Activated CD8-positive, alpha-beta memory T cell treated with anti-CD3 and anti-CD28 coated beads, Interleukin-2, amount 50 U/mL, for 24 hours (primary cell): ENCODE measurements at regions not wholly inside any gene's neighbourhood (a gene's known extent, or its start where the extent isn't known, plus 50 kb on each side); places are given as distances from the start of the nearest gene placed in this dataset.
"Not testable (repeated sequence)": the region's sequence is repeated elsewhere in the genome, so short reads cannot be mapped to it uniquely, and the experiment has no call there.

Experiments
- DNase-seq: peaks from one replicate; pipeline ENCODE4 v3.0.0-alpha.2; 2020; ENCODE audit errors: extremely low read depth

DNA sequence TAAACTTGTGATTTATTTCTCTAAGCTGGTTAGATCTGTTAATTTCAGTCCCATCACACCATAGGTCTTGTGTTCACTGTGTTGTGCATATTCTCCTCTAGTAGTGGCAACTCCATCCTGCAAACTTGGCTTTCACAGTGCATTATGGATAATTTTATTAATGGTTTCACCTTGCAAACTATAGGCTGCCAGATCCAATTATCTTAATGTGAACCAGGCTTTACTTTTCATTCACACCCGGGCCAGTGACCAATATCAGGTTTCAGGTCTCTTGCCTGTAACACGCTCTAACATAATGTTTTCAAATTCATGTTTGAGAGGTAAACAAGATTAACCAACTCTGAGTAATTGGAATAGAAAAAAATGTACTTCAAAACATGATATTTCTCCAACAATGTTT, 1293.0 kb downstream of the REEP3 start:
- DNase-seq = no peak

DNA sequence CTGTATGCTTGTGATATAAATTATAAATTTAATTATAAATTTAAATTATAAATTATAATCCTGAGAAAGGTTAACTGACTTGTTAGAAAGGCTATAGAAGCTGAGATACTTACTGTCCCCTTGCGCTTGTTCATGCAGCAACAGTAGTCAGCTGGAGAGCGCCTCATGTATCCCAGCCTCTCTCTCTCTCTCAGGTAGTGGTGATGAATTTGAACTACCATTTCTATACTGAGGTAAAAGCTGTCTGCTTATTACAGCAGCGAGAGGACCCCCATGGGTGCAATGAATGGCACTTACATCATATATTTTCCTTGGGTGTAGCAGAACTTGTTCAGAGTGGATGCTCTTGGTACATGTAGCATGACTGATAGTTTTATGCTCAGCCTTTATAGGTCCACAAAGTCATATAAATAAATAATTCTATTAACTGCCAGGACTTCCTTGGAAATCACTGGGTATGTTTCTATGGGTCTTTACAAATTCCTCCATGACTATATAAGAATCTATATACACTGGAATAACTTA, 1308.7 kb downstream of the REEP3 start:
- no peak for DNase-seq

DNA sequence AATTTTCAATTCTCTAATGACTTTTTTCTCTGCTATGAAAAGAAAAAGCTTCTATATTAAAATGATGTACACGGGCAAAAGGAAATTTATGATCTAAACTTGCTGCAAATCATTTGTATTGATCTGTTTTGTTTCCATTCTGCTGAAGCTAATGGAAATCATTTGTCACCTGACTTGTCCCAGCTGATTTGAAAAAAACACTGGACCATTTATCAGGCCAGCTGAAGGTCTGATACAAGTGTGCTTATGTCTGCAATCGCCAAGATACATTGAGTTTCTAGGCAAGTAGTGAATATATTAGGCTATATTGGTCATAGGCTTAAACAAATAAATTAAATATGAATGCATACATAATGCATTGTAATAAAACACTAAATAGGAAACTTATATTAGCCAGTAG, 1309.7 kb downstream of the REEP3 start:
- no peak for DNase-seq

GRCh38 chr10:64840341-64840740, 1319.1 kb downstream of the REEP3 start:
- no peak for DNase-seq

GRCh38 chr10:64846700-64847099, 1325.5 kb downstream of the REEP3 start:
- no peak for DNase-seq

DNA sequence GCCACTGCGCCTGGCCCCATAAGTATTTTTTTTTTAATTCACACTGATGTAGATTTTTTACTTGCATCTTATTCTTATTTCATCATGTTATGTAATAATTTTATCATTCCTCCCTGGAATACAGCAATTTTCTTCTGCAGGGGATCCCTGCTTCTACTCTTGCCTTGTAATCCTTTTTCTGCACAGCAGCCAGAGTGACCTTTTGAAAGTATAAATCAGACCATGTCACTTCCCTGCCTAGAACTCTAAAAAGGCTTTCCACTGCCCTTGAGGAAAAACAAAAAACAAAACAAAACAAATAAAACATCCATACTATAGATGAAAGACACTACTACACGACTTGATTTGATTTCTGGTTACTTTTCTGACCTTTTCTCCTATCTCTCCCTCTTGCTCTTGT, 1334.7 kb downstream of the REEP3 start:
- DNase-seq = no peak

DNA sequence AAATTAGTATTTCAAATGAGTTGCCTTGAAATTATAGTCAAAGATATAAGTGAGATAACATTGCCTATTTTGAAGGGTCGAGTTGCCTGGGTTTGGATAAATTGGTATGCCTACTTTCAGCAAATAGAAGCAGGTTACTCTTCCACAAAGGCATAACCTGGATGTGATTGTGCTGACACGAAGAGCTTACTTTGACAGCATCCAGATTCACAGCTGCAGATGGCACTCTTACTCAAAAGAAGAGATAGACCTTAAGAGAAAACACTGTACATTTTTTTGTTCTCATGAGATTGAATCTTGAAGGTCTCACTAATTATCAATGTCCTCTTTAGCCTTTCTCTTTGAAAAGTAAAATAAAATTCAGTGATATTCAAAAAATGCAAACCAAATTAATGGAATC, 1338.7 kb downstream of the REEP3 start:
- DNase-seq = no peak

- DNase-seq = no peak
These were observed 1342.6 kb downstream of the REEP3 start for GRCh38 chr10:64863836-64864235.

DNA sequence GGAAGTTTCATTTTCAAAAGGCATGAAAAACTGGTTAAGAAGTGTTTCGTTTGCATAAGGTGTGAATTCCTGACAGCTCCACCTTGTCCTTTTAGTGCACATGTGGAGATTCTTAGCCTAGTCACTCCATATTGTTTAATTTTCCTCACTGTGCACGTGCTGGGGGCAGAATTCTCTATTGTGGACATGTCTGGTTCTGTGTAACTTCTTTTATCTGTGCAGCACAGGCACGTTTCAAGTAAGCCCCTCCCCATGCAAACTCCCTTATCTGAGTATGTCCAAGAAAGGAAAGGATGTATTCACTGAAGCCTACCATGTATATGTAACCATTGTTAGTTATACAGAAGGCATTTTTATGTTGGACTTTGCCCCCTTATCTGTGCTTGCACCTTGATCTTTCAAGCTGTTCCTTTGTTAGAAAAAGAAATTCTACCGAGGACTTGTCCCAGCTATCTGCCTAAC, 1346.3 kb downstream of the REEP3 start:
- no peak for DNase-seq

DNA sequence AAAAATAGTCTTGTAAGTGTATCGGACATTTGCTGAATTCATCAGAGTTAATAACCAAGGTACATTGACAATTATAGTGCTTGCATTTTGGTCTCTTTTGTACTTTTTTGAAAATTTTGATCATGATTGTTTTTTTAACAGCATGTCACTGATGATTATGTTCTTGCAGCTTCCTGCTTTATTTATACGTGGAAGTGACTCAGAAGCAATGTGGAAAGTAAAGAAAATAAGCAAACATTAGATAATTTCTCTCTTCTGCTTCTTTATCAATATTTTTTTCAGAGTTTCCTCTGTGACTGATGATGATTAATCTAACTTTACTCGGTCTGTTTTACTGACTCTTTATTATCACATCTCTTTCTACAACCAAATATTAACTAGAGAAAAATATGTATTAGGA, 1351.9 kb downstream of the REEP3 start:
- DNase-seq = no peak

- no peak for DNase-seq
These were observed 1352.8 kb downstream of the REEP3 start for GRCh38 chr10:64873959-64874358.

DNA sequence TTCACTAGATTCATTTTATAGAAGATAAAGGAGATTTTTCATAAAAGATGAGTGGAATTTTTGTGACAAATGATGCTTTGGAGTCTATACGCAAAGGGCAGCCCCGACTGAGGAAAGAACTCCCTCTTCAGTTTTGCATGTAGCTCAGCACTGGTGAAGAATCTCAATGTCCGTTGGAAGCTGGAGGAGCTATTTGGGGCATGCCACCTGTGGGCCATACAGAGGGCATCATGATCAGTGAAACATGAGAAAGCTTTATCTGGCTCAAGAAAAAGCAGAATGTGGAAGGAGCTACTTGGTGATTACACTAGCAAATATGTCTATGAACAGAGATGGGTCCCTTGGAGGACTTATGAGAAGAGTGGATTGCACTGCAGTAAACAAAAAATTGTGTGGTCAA, 1359.3 kb downstream of the REEP3 start:
- DNase-seq = no peak

GRCh38 chr10:64881257-64881656, 1360.1 kb downstream of the REEP3 start:
- DNase-seq = no peak

GRCh38 chr10:64896582-64896981, 1375.4 kb downstream of the REEP3 start:
- no peak for DNase-seq

GRCh38 chr10:64906311-64906710, 1385.1 kb downstream of the REEP3 start:
- not testable (repeated sequence) for DNase-seq

- not testable (repeated sequence) for DNase-seq
These were observed 1403.1 kb downstream of the REEP3 start for GRCh38 chr10:64924306-64924705.

- DNase-seq = no peak
These were observed 1430.8 kb downstream of the REEP3 start for GRCh38 chr10:64952042-64952441.

DNA sequence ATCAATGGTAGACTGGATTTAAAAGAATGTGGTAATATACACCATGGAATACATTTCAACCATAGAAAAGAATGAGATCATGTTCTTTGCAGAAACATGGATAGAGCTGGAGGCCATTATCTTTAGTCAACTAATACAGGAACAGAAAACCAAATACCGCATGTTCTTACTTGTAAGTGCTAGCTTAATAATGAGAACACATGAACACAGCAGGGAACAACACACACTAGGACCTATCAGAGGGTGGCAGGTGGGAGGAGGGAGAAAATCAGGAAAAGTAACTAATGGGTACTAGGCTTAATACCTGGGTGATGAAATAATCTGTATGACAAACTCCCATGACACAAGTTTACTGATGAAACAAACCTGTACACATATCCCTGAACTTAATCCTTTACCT, 1435.2 kb downstream of the REEP3 start:
- no peak for DNase-seq

- no peak for DNase-seq
These were observed 1437.9 kb downstream of the REEP3 start for GRCh38 chr10:64959116-64959515.

DNA sequence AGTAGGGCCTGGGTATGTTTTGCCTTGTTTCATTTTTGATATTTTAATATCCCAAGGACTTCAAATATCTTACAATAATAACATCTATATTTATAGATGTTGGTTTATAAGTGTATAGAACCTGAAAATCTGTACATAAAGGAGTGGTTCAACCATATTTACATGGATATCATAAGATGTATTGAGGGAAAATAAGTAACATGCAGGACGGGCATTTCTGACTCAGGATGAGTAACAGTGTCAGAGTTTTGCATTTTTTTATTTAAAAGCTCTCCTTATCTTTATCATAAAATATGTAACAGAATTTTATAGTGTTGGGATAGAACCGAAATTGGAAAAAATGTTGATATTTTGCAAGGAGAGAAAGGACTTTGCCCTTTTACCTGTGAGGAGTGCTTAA, 1438.7 kb downstream of the REEP3 start:
- DNase-seq = no peak

- no peak for DNase-seq
These were observed 1452.2 kb downstream of the REEP3 start for GRCh38 chr10:64973391-64973790.

DNA sequence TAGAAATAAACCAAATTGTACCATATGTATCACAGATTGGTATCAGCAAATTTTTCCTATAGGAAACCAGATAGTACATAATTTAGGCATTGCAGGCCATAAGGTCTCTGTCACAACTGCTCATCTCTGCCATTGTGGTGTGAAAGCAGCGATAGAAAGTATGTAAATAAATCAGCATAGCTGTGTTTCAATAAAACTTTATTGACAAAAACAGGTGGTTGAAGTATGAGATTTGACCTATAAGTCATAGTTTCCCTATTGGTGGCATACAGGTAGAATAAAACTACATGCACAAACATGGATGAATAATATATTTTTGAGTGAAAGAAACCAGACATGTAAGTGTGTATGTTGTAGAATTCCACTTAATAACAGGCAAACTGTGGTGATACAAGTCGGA, 1454.9 kb downstream of the REEP3 start:
- no peak for DNase-seq

DNA sequence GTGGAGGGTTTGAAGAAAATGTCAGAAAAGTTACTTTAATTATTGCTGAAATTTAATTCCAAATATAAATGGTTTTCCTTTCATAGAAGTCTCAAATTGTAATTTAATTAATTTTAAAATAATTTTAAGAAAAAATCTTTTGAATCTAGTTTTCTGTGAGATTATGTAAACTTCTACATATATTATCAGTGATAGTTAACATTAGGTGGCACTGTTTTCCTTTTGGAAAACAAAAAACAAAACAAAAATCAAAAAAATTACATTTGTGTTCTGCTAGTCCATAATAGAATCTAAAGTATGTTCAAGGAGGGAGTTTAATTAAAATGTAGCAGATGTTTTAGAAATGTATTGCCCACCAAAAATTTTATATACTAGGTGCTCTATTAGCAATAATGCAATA, 1456.7 kb downstream of the REEP3 start:
- no peak for DNase-seq

DNA sequence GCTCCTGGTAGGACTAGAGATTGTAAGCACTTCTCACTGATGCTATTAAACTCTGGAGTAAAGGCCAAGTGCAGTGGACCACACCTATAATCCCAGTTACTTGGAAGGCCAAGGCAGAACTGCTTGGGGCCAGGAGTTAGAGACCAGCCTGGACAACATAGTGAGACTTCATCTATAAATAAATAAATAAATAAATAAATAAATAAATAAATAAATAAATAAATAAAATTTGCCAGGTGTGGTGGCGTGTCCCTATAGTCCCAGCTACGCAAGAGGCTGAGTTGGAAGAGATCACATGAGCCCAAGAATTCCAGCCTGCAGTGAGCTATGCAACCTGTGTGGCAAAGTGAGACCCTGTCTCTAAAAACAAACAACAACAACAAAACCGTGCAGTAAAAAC, 1475.7 kb downstream of the REEP3 start:
- no peak for DNase-seq

GRCh38 chr10:65010845-65011244, 1489.6 kb downstream of the REEP3 start:
- no peak for DNase-seq
